ENCODE measurements at regions not wholly inside any gene's neighbourhood (a gene's known extent, or its start where the extent isn't known, plus 50 kb on each side); places are given as distances from the start of the nearest gene placed in this dataset.

DNA sequence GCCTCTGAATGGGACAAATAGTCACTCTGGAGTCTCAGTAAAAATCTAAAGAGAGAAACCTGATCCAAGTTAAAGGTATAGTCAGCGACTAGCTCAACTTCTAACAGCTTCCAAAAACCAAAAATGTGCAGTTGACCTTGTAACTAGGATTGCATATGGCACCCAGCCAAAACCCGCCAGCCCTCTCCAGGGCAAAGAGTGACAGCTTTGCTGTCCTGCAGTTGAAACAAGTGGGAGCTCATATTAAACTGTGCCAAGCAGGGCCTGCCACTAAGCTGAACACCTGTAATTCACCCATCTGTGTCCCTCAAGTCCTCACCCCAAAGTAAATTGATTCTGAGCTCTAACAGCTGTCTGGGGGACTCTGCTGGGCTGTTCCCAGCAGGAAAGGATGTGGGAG lies 695.3 kb downstream of the MAFB start:
- Histone ChIP-seq H3K9me3 (peaks cover 0 to 11% (median 3%) of the 10 kb centered on the region in 4 donors), H3K4me1 (peaks cover 0 to 6% (median 0%) of the 10 kb centered on the region in 4 donors), H3K27ac (no peak overlapping the region), H3K27me3 (no peaks in the 10 kb centered on the region), H3K4me3 (no peak overlapping the region), H3K36me3 (no peaks in the 10 kb centered on the region)
- no peak for DNase-seq (ENCODE audit: low spot score in 2 of 2)
- no peak for TF ChIP-seq POLR2A (IDR thresholded peaks at IDR 0.05)
- TF ChIP-seq EP300 (IDR thresholded peaks at IDR 0.05), result no peak
- TF ChIP-seq, protein P1, sequence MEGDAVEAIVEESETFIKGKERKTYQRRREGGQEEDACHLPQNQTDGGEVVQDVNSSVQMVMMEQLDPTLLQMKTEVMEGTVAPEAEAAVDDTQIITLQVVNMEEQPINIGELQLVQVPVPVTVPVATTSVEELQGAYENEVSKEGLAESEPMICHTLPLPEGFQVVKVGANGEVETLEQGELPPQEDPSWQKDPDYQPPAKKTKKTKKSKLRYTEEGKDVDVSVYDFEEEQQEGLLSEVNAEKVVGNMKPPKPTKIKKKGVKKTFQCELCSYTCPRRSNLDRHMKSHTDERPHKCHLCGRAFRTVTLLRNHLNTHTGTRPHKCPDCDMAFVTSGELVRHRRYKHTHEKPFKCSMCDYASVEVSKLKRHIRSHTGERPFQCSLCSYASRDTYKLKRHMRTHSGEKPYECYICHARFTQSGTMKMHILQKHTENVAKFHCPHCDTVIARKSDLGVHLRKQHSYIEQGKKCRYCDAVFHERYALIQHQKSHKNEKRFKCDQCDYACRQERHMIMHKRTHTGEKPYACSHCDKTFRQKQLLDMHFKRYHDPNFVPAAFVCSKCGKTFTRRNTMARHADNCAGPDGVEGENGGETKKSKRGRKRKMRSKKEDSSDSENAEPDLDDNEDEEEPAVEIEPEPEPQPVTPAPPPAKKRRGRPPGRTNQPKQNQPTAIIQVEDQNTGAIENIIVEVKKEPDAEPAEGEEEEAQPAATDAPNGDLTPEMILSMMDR (IDR thresholded peaks at IDR 0.05), result no peak
- WGBS, 2 donors, result 48 to 64% methylated on average over 2 of the region's 2 CpGs

DNA sequence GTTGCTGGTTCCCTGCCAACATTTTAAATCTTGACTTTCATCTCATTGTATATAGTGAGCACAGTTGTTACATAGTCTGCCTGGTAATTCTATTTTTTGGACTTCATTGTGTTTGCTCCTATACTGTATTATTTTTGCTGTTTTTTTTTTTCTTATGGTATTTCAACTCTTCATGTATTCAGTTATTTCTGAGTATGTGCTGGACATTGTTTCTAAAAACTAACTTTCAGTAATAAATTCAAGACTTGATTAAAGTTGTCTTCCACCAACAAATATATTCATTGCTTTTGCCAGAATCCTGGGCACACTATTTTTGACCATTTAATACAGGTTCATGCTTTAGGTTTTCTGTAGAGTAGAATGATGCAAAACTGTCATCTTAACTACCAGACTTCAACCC lies 698.3 kb downstream of the MAFB start:
- Histone ChIP-seq H3K9me3 (peaks cover 0 to 11% (median 3%) of the 10 kb centered on the region in 4 donors), H3K27me3 (no peaks in the 10 kb centered on the region), H3K27ac (no peak overlapping the region), H3K36me3 (no peaks in the 10 kb centered on the region), H3K4me3 (no peak overlapping the region), H3K4me1 (peaks cover 0 to 23% (median 8%) of the 10 kb centered on the region in 4 donors)
- TF ChIP-seq POLR2A (IDR thresholded peaks at IDR 0.05) (no peak), EP300 (IDR thresholded peaks at IDR 0.05) (no peak)
- TF ChIP-seq, protein P1 (IDR thresholded peaks at IDR 0.05), result no peak
- DNase-seq (ENCODE audit: low spot score in 2 of 2), result no peak

DNA sequence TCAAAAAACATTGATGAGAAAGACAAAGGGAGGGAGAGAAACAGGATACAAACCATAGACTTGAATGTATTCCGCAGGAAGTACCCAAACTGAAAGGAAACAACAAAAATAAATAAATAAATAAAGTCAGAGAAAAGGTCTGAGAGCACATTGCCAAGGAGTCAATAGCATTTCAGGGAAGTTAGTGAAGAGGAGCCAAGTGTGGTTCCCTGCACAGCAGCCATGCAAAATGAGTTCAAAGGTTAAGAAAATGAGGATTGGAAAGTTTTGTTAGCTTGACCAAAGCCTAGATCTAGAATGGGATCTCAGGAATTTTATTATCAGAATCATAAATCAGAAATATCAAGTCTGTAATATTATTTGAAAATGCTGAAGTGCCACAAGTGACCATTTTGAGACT lies 700.0 kb downstream of the MAFB start:
- Histone ChIP-seq H3K27me3 (no peaks in the 10 kb centered on the region), H3K36me3 (no peaks in the 10 kb centered on the region), H3K4me1 (peaks cover 0 to 31% (median 11%) of the 10 kb centered on the region in 4 donors), H3K9me3 (peaks cover 0 to 11% (median 3%) of the 10 kb centered on the region in 4 donors), H3K27ac (no peak overlapping the region), H3K4me3 (no peak overlapping the region)
- TF ChIP-seq EP300 (IDR thresholded peaks at IDR 0.05), result no peak
- no peak for TF ChIP-seq POLR2A (IDR thresholded peaks at IDR 0.05)
- TF ChIP-seq, protein P1 (IDR thresholded peaks at IDR 0.05), result no peak
- DNase-seq (ENCODE audit: low spot score in 2 of 2), result no peak
- 0% methylated on average over 1 of the region's 1 CpG for WGBS, 2 donors

DNA sequence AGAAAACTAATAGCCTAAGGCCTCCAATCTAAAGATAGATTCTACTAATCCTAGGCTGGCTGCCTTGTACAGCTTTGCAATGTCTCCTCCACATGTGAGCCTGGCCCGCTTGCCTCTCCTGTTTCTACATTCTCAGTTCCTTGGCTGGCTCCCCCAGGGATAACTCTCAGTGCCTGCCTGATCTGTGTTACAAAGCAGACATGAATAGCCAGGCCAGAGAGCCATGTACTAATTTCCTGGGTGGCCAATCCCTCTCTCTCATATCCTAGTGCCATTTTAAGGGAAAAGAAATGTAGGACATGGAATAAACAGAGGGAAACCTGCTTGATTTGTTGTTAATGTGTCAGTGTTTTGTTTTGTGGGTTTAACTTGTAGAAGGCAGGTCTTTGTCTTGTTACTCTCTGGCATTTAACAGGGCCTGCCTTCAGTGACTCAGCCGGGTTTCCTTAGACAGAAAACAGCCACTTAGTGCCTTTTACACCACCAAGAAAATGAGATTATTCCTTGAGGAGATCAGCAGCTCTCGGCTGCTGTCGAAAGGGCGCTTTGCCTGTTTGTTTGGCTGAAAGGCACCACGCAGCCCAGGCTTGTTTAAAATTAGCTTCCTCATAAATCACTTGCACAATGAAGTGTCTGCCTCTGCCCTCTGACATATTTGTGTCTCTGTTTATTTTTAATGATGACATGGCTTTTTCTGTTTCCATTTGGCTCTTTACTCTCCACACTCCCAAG lies 702.7 kb downstream of the MAFB start:
- 18 to 33% methylated on average over 6 of the region's 6 CpGs for WGBS, 2 donors
- no peaks in the 10 kb centered on the region for H3K36me3 ChIP-seq
- peaks cover 0 to 7% (median 3%) of the 10 kb centered on the region in 4 donors for H3K9me3 ChIP-seq
- peaks cover 0 to 31% (median 11%) of the 10 kb centered on the region in 4 donors for H3K4me1 ChIP-seq
- H3K27me3 ChIP-seq, result no peaks in the 10 kb centered on the region
- H3K4me3 ChIP-seq, result no peak overlapping the region
- peak overlapping the region; percentile 42 to 87 (median 68) for H3K27ac ChIP-seq
- peak; percentile 45 to 64 for DNase-seq (ENCODE audit: low spot score in 2 of 2)
- TF ChIP-seq, protein P1 (IDR thresholded peaks at IDR 0.05), result no peak
- TF ChIP-seq POLR2A (IDR thresholded peaks at IDR 0.05) (no peak), EP300 (IDR thresholded peaks at IDR 0.05) (peak in 1 of 2 donors; percentile 72)

DNA sequence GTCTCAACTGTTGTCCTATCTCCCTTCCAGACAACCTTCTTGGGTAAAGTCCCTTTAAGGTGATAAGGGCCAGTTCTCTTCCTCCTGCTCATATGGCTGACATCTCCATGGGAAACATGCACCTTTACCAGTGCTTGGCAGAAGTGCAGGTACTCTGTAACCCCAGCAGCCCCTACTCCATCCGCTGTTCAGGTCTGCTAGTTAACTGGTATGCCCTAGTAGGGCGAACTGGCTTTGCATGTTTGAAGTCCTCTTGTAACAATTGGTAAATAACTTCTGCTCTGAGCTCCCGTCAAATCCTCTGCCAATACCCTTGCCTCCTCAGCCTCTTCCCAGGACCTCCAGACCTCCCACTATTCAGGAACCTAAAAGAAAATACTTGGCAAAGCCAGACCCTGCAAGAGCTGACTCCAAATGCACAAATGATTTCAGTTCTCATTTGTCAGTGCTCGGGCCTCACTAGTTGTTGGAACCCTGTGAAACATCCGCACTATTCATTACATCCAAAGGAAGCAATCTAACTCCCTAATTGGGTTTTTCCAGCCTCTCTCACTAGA lies 703.7 kb downstream of the MAFB start:
- no peak for TF ChIP-seq EP300 (IDR thresholded peaks at IDR 0.05)
- TF ChIP-seq POLR2A (IDR thresholded peaks at IDR 0.05), result no peak
- TF ChIP-seq, protein P1 (IDR thresholded peaks at IDR 0.05), result no peak
- no peaks in the 10 kb centered on the region for H3K27me3 ChIP-seq
- peaks cover 0 to 7% (median 0%) of the 10 kb centered on the region in 4 donors for H3K9me3 ChIP-seq
- peak overlapping the region in 2 of 4 donors; percentile 68 to 87 for H3K27ac ChIP-seq
- no peak for DNase-seq (ENCODE audit: low spot score in 2 of 2)
- no peak overlapping the region for H3K4me3 ChIP-seq
- peaks cover 0 to 31% (median 11%) of the 10 kb centered on the region in 4 donors for H3K4me1 ChIP-seq
- H3K36me3 ChIP-seq, result no peaks in the 10 kb centered on the region
- 89 to 93% methylated on average over 5 of the region's 5 CpGs for WGBS, 2 donors

Measured in tibial nerve (tissue), 4 donors.